ENCODE measurements at regions not wholly inside any gene's neighbourhood (a gene's known extent, or its start where the extent isn't known, plus 50 kb on each side); places are given as distances from the start of the nearest gene placed in this dataset.

DNA sequence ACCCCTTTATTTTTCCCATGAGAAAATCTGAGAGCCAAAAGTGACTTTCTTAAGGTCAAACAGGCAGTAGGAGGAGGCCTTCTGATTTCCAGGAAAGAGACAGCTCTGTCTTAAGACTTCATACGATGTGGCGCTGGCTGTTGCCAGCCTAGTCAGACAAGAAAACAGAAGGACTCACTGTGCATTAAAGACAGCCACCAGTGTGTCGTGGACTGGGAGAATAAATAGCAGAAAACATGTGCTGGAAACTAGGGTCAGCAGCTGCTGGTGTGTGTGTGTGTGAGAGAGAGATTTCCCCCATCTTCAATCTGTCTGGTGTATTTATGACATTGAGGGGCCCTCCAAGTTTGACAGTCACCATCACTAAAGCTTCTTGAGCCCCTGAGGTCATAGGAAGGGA lies 708.6 kb upstream of the TMEM132C start:
- no peaks in the 10 kb centered on the region for H3K36me3 Mint-ChIP-seq
- H3K9me3 Mint-ChIP-seq, result no peaks in the 10 kb centered on the region
- no peaks in the 10 kb centered on the region for H3K27me3 Mint-ChIP-seq (ENCODE audit: low read depth)
- no peak overlapping the region for H3K27ac Mint-ChIP-seq
- TF ChIP-seq, protein P1, sequence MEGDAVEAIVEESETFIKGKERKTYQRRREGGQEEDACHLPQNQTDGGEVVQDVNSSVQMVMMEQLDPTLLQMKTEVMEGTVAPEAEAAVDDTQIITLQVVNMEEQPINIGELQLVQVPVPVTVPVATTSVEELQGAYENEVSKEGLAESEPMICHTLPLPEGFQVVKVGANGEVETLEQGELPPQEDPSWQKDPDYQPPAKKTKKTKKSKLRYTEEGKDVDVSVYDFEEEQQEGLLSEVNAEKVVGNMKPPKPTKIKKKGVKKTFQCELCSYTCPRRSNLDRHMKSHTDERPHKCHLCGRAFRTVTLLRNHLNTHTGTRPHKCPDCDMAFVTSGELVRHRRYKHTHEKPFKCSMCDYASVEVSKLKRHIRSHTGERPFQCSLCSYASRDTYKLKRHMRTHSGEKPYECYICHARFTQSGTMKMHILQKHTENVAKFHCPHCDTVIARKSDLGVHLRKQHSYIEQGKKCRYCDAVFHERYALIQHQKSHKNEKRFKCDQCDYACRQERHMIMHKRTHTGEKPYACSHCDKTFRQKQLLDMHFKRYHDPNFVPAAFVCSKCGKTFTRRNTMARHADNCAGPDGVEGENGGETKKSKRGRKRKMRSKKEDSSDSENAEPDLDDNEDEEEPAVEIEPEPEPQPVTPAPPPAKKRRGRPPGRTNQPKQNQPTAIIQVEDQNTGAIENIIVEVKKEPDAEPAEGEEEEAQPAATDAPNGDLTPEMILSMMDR (IDR thresholded peaks at IDR 0.05; ENCODE audit: unreplicated experiment), result no peak
- no peak for DNase-seq (ENCODE audit: low spot score in 2 of 2, unreplicated experiment in 2 of 2)
- H3K4me3 Mint-ChIP-seq, result no peak overlapping the region
- H3K4me1 Mint-ChIP-seq, result no peaks in the 10 kb centered on the region

DNA sequence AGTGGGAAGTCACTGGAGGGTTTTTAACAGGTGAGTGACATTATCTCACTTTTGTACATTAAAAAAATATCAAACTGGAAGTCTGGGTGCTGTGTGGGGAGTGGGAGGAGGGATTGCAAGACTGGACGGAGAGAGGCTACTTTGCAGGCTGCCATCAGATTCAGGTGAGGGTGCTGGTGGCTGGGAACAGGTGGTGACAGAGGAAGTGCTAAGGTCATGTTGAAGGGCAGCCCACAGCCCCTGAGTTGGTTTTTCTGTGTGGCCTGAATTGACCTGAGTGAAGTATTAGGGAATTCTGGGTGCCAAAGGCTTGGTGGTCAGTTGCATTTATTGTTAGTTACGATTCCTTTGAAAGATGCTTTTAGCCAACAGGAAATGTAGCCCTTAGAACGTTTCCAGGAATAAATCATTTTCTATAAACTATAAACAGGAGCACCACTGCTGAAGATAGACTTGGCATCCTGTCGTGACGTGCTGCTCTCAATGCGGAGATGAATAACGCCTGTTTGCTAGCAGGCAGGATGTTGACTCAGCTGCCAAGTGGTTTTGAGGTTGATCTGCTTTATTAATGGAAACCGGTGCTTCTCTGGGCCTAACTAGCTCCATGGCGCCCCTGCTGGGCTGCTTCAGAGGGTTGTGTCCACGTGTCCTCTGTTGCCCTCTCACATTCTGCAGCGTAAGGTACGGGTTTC lies 707.5 kb upstream of the TMEM132C start:
- TF ChIP-seq, protein P1 (IDR thresholded peaks at IDR 0.05; ENCODE audit: unreplicated experiment), result no peak
- DNase-seq (ENCODE audit: low spot score in 2 of 2, unreplicated experiment in 2 of 2), result no peak
- Mint-ChIP-seq H3K27ac (no peak overlapping the region), H3K4me1 (no peaks in the 10 kb centered on the region), H3K4me3 (no peak overlapping the region), H3K27me3 (ENCODE audit: low read depth) (no peaks in the 10 kb centered on the region), H3K36me3 (no peaks in the 10 kb centered on the region), H3K9me3 (no peaks in the 10 kb centered on the region)

DNA sequence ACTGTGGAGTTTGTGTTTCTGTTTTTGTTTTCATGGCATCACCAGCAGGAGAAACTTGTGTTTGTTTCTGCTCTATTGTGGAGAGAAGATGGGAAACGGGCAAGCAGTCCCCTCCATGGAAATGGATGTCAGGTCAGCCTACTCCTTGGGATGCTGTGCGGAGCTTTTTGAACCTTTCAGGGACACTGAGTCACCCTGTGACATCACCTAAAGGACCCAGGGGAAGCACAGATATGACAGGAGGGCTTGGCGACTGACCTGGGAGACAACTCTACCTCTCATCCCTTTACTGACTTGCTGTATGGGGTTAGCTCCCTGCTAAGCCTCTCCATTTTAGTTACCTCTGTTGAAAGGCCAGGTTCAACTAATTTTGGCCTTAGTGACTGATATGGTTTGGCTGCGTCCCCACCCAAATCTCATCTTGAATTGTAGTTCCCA lies 706.9 kb upstream of the TMEM132C start:
- TF ChIP-seq, protein P1 (IDR thresholded peaks at IDR 0.05; ENCODE audit: unreplicated experiment), result no peak
- no peaks in the 10 kb centered on the region for H3K4me1 Mint-ChIP-seq
- H3K36me3 Mint-ChIP-seq, result no peaks in the 10 kb centered on the region
- H3K4me3 Mint-ChIP-seq, result no peak overlapping the region
- H3K9me3 Mint-ChIP-seq, result peaks cover 4% of the 10 kb centered on the region
- no peak overlapping the region for H3K27ac Mint-ChIP-seq
- no peak for DNase-seq (ENCODE audit: low spot score in 2 of 2, unreplicated experiment in 2 of 2)
- H3K27me3 Mint-ChIP-seq (ENCODE audit: low read depth), result no peaks in the 10 kb centered on the region

DNA sequence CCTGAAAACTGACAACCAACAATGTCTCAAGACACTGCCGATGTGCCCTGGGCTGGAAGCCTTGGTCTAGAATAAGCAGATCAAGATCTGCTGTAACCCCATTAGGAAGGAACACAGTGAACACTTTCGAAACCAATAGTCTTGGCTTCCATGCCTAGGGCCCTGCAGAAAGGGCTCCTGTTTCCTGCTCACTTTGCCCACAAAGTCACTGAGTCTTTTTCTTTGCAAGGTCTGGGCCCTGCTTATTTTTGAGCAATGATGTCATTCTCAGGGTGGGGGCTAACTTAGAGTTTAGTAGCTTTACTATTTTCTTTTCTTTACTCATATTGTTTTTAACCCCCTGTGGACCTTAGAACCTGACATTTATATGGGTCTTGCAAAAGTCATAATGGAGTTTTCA lies 704.2 kb upstream of the TMEM132C start:
- peaks cover 5% of the 10 kb centered on the region for H3K27me3 Mint-ChIP-seq (ENCODE audit: low read depth)
- H3K36me3 Mint-ChIP-seq, result no peaks in the 10 kb centered on the region
- DNase-seq (ENCODE audit: low spot score in 2 of 2, unreplicated experiment in 2 of 2), result no peak
- TF ChIP-seq, protein P1 (IDR thresholded peaks at IDR 0.05; ENCODE audit: unreplicated experiment), result no peak
- H3K4me1 Mint-ChIP-seq, result no peaks in the 10 kb centered on the region
- no peak overlapping the region for H3K4me3 Mint-ChIP-seq
- no peak overlapping the region for H3K27ac Mint-ChIP-seq
- H3K9me3 Mint-ChIP-seq, result peaks cover 4% of the 10 kb centered on the region

DNA sequence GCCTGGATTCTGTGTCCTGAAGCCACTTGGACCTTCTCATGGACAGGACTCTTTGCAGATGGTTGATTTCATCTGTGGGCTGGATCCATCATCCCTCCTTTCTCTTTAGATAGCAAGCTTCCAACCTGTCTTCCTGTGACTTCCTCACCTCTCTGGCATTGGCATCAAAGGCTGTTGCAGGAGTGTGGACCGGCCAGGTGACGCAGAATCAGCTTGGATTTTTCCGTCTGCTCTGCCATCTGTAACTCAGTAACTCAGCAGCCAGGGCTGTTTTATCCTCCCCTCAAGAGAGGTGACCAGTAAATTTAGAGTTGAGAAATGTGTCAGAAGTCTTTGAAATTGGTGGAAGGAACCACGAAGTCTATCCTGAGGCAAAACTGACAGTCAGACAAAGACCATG lies 701.7 kb upstream of the TMEM132C start:
- H3K27me3 Mint-ChIP-seq (ENCODE audit: low read depth), result peaks cover 23% of the 10 kb centered on the region
- DNase-seq (ENCODE audit: low spot score in 2 of 2, unreplicated experiment in 2 of 2), result no peak

More for the DNA sequence above, 701.7 kb upstream of the TMEM132C start:
- Mint-ChIP-seq H3K36me3 (no peaks in the 10 kb centered on the region), H3K27ac (no peak overlapping the region), H3K9me3 (peaks cover 4% of the 10 kb centered on the region), H3K4me1 (no peaks in the 10 kb centered on the region), H3K4me3 (no peak overlapping the region)
- TF ChIP-seq, protein P1 (IDR thresholded peaks at IDR 0.05; ENCODE audit: unreplicated experiment), result no peak

Data from mesothelial cell of epicardium (in vitro differentiated cells).